8988T (cell line): ENCODE measurements at regions not wholly inside any gene's neighbourhood (a gene's known extent, or its start where the extent isn't known, plus 50 kb on each side); places are given as distances from the start of the nearest gene placed in this dataset.
"Not testable (repeated sequence)": the region's sequence is repeated elsewhere in the genome, so short reads cannot be mapped to it uniquely, and the experiment has no call there.

ENCODE experiments used
- DNase-seq: peaks from one replicate; pipeline ENCODE4 v3.0.0; 2011

DNA sequence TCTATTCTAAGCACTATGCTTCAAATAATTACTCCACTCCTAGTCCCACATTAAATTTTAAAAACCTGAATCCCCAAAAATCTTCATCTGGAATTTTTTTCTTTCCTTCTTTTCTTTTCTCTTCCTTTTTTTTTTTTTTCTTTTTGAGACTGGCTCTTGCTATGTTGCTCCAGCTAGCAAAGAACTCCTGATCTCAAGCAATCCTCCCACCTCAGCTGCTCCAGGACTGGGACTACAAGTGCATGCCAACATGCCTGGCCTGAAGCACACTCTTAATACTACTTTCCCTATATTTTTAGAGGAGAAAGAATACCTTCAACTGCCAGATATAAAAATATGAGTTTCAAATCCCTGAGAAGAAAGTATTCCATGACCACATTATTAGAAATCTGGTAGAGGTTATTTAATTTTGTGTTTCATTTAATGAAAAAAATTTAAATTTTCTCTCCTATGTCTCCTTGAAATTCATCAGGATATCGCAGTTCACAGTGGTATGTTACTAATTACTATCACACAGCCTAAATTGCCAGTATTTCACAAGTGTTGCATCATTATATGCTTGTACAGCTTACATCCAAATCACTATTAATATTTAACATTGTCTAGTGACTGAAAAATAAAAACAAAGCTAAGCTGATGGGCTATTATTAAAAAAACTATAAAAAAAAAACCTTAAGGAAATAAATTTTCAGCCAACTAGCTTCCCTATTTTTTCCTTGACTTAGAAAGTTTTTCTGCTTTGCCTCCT is 227.8 kb downstream of the NAF1 start:
- DNase-seq: no peak

DNA sequence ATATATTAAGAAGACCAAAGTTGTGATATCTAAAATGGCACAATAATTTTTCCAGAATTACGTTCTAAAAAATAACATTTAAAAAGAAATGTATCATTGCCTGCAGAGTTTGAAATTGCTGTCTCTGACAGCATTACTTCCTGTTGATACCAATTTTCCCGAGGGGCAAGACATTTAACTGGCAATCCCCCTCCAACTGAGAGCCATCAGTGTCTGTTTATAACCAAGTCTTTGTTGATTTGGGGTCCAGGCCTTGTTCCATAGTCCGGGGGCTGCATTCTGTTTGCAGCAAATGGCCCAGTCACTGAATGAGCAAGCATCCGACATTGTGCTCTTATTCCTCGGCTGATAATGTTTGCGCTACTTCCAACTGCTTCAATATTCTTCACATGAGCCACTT is 231.5 kb downstream of the NAF1 start:
- no peak for DNase-seq

DNA sequence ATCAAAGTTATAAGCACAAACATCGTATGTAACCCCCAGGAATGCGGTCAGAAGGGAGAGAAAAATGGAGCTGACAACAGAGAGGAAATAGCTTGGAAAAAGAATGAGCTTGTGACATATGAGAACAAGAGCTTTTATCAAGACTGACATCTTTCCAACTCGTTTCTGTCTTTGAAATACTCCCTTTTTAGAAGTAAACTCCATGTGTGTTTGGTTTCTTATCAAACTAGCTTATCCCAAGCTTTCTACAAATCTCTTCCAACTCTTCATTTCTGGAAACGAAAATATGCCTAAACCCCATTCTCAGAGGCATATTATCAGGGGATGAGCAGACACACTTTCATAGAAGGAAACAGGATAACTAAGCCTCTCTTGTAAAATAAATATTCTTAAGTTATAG is 235.4 kb downstream of the NAF1 start:
- no peak for DNase-seq

DNA sequence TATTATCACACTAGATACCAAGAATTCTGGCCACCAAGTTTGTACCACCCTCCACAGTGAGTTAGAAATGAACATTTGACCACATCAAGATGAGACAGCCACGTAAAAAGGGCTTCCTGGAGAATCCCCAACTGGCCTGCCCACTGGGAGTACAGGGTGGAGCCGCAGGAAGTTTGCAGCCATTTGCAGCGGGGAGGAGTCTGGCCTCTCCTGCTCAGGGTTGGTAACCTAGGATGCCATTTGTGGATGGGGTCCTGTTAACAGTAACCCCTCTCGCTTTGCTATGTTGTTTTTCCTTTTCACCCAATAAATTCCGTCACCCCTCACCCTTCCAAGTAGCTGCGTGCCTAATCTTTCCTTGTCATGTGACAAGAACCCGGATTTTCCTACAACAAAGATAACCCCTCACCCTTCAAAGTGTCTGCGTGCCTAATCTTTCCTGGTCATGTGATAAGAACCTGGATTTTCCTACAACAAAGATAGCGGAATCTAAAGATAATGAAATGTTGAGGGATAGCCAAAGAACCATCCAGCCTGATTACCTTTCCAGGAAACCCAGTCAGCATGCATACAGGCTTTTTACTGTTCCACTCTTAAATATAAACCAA is 245.4 kb downstream of the NAF1 start:
- DNase-seq: no peak

DNA sequence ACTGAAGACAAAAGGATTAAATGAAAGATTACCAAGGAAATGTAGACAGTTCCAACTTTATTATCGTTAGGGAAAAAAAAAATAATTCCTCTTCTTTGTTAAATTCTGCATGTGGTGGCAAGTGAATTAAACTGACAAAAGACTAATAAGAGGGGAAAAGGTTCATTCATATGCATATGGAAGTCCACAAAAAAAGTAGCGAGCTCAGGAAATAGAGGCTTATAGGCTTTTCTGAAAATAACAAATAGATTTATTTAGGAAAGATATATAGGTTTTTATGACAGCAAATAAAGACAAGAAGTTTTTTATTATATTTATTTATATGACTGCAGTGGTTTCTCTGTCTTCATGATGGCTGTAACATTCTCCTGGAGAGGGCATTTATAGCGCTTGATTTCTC is 246.0 kb downstream of the NAF1 start:
- no peak for DNase-seq

DNA sequence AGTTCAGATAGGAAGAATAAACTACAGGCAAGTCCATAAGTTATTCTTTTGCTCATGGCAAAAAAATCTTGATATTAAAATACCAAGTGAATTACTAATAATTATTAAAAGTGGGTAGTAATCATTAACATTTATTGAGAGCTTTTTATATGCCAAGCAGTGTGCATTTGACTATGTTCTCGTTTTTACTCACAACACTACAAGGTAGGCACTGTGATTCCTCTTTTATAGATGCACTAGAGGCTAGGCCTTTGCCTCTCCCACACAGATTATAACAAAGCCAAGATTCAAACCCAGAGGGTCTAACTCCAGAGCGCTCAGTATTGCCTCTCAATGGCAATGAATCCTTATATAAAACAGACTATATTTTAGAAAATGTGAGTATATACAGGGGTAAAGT is 254.2 kb downstream of the NAF1 start:
- DNase-seq: no peak

DNA sequence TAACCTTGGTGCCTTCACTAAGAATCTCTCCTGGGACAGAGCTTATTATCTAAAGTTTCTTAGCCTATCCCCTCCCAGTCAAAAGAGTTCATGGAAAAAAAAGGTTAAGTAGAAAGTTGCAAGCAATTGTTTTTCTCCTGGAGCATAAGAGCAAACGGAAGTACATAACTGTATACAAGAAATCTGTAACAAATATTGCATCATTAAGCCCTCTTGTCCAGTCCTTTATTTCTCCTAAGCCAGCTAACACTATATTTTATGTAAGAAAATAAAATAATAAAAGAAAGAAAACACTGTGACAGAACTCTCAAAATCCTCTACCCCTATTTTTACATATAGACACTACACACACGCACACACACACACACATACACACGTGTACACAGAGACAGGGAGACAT is 255.3 kb downstream of the NAF1 start:
- no peak for DNase-seq

DNA sequence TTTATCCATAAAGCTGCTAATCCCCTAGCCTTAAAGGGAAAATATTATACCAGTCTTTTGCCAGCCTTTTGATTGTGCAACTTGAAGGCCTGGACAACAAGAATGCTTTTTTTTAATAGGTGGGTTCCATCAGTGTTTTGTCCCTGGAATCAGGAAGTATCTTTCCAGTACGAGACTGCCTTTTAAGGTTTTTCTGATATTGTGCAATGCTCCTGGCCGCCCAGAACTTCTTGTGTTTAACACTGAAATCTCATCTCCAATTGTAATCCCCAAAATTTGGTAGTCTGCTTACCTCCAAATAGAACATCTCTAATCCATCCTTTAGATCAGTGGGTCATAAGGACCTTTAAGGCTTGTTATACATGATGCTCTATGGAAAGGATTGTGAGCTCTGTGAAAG is 256.7 kb downstream of the NAF1 start:
- no peak for DNase-seq

DNA sequence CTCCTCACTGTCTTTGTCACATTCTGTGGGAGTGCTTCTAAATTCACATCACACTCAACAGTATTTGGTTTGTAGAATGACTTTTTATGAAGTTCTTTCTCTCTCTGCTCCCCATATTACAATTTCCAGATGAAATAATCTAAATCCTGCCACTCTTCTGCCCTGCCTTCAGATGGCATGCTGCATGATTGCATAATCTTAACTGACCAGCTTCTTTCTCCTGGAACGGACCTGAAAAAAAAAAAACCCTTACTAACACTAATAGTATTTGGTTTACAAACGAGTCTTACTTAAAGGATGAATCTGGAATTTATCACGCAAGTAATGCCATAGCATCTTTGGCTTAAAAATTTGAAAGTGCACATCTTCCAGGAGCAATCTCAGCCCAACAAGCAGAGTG is 272.3 kb downstream of the NAF1 start:
- no peak for DNase-seq

DNA sequence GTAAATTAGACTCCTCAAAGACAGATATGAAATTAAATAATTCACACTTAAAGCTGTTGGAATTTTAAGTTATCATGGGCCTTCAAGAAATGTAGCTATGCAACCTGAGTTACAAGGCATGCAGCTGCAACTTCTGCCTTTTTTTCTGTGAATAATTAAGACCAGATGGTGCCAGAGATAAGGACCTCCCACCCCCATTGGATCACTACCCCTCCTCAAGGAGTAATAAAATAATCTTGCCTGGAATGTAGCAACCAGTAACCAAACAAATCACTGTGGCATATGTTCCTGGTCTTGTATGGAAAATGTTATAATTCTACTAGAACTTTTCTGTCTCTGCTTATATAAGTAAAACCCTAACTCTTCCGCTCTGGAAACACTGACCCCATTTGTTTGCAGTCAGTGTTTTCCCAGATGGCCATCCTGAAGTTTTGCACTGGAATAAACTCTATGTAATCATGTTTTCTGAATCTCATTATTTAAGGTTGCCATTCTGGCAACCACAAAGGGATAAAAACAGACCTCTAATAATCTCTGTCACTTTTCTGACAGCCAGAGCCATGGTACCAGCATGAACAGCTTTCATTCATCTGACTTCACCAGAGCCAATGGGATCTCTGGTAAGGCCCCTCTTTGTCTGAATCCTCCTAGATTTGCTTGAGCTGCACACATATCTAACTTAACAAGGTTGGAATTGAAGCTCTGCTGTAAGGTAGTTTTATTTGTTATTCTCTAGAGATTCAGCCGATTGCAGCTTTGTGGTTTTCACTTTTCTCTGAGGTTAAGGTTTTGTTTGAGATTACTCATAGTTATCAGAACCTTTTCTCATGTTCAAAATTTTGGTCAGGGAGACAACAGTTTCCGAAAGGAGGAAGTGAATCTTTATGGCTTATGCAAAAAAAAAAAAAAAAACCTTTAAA is 274.6 kb downstream of the NAF1 start:
- no peak for DNase-seq

DNA sequence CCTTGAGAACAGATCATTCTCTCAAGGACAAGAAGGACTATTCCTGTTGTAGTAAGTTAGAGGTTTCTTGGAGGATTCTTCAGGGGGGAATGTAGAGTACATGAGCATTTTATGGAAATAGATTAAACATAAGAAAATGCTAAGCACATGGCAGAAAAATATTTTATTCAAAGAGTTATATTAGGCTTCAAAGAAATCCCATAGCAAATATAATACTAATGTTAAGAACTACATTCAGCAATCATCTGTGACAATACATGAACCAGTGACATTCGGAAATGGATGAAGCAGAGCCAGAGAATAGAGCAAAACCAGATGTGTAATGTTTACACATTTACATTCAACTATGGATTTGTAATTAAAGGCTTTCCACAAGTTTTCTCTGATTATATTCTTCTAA is 288.6 kb downstream of the NAF1 start:
- DNase-seq: no peak

DNA sequence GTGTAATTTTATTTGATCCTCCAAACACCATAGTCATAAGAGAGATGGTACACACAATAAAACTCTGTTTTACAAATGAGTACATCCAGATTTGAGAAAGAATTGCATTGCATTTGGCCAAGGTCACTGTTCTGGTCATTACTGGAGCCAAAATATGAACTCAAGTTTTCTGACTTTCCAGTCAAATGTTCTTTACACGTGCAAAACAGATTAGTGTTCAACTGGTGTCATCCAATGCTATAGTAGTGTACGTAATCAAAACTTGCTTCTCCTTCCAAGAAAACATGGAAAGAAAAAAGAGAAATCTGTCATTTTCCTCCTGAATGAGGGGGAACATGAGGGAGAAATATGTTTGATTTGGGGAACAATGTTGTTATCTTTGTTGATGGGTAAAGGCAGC is 291.9 kb downstream of the NAF1 start:
- no peak for DNase-seq

DNA sequence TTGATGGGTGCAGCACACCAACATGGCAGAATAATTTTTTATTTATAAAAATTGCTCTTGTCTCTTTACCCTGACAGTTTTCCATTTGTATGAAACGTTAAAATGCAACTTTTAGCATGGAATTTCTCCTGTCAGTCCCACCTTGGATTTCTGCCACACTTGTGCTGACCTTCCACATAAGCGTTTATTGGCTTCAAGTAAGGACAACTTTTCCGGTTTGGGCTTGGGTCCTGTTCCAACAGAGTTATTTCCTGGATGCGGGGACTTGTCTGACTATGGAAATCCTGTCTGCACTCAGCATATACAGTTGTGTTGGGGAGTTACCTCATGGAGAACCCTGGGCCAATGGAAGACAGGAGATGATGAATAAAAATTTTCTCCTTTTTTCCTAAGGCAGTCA is 294.7 kb downstream of the NAF1 start:
- DNase-seq: no peak

DNA sequence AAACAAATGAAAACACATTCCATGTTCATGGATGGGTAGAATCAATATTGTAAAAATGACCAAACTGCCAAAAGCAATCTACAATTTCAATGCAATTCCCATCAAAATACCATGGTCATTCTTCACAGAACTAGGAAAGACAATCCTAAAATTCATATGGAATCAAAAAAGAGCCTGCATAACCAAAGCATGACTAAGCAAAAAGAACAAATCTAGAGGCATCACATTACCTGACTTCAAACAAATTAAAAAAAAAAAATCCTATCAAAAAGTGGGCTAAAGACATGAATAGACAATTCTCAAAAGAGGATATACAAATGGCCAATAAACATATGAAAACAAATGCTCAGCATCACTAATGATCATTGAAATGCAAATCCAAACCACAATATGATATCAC is 297.5 kb downstream of the NAF1 start:
- DNase-seq: no peak

DNA sequence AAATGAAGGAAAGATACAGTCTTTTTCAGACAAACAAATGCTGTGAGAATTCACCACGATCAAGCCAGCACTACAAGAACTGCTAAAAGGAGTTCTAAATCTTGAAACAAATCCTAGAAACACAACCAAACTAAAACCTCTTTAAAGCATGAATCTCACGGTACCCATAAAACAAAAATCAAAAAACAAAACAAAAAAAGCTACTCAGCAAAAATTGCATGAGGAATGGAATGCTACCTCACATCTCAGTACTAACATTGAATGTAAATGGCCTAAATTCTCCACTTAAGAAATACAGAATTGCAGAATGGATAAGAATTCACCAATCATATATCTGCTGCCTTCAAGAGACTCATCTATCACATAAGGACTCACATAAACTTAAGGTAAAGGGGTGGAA is 300.1 kb downstream of the NAF1 start:
- DNase-seq: no peak

DNA sequence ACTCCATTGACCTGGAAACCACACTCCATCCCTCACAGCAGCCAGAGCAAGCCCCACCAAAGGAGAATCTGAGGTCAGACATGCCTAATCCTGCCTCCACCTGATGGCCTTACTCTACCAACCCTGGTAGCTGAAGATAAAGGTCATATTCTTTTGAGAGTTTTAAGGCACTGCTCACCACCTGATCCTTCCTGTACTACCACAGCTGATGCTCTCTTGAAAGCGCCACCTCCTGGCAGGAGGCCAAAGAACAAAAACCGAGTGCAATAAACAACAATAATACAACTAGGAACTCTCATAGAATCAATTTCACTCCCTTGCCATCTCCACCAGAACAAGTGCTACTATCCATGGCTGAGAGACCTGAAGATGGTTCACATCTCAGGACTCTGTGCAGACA is 301.6 kb downstream of the NAF1 start:
- DNase-seq: no peak

DNA sequence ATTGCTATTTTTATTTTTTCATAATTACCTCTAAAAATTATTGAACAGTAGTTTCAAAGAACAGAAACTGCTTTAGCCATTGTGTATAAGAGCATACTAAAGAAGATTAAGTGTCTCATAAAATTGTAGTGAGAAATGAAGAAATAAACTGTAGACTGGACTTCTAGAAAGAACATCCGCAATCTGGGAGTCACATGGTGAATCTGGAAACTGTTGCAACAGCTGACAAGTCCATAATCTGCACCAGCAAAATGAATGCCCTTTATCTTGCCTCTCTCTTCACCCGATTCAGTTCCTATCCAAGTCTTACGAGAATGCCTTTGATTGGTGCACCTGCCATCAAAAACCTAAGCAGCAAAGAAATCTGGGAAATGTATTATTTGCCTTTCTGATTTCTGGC is 312.9 kb downstream of the NAF1 start:
- no peak for DNase-seq

DNA sequence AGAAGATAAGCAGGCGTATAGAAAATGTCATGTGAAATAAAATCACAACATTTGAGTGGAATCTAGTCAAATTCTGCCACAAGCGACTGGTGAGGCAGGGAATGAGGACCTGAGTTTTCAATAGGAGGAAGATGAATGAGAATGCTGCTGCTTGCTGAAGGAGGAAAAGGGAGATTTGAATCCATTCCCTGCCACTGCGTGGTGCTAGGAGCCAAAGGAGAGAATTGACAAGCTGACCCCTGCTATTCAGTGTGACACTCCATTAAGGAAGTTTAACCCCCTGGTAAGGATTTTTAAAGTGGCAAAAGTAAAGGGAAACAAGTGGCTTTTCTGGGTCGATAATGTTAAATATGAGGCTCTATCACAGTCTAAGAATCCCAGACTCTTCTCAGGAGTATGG is 314.0 kb downstream of the NAF1 start:
- DNase-seq: no peak

DNA sequence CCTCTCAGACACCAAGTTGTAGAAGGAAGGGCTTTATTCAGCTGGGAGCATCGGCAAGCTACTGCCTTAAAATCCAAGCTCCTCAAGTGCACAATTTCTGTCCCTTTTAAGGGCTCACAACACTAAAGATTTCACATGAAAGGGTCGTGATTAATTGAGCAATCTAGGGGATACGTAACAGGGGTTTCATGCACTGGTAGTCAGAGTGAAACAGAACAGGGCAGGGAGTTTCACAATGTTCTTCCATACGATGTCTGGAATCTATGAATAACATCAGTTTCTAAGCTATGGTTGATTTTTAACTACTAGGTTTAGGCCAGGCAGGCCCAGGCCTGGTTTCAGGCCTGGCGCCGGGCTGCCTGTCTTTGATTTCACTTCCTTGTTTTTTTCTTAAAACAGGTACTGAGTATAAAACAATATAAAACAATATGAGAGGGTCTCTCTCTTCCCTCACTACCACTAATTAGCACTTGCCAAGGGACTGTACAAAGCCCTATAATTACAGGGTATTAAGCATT is 315.4 kb downstream of the NAF1 start:
- DNase-seq: not testable (repeated sequence)

DNA sequence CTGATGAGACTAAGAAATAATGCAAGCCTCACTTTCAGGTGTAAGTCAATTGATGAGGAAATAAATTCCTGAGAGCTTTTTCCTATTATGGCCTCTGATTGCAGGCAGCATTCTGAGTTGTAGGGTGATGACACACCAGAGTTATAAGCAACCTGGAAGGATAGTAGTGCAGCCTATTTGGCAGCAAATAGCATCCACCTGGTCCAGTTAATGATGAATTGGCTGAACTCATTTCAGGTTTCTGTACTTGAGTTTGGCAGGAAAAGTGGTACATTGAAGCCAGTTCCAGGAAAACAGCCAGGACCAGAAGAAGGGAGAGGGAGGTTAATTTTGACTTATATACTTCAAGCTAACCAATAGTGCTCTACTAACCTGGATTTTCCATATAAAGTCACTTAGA is 316.8 kb downstream of the NAF1 start:
- DNase-seq: no peak

DNA sequence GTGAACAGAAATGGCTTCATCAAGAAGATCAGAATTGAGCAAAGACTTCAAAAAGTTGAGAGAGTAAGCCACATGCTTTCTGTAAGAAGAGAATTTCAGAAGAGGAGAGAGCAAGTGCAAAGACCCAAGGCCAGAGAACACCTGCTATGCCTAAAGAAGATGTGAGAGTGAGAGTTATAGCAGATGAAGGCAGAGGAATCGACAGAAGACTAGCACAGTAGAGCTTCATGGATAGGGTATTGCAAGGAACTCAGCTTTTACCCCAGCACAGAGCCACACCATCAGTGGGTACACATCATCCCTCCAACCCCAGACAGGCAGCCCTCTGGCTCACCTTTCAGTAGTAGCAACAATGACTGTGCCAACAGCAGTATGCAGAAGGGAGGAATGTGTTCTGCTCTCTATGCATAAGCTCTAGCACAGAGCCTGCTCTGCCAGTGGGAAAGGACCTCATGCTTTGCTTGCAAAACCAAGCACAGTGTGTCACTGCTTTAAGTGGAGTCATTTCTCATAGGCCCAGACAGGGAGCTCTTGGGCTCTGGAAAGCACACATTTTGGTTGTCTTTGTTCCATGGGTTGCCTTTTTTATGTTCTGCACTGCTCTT is 318.6 kb downstream of the NAF1 start:
- DNase-seq: no peak

DNA sequence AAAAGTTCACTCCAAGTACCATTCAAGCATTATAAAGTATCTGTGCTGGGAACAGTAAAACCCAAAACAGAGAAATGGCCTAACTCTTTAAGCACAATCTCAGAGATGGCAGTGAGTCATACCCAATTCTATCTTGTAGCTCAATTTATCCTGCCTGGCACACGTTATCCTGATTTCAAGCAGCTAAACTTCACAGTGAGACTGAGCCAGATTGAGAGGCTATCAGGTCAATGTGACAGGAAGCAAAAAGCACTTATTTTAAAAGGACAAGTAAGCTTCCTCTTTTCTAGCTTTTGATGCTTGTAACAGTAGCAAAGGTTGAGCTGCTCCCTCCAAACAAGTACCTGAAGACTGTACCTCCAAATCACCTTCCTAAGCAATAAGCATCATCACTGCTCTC is 324.9 kb downstream of the NAF1 start:
- DNase-seq: no peak

DNA sequence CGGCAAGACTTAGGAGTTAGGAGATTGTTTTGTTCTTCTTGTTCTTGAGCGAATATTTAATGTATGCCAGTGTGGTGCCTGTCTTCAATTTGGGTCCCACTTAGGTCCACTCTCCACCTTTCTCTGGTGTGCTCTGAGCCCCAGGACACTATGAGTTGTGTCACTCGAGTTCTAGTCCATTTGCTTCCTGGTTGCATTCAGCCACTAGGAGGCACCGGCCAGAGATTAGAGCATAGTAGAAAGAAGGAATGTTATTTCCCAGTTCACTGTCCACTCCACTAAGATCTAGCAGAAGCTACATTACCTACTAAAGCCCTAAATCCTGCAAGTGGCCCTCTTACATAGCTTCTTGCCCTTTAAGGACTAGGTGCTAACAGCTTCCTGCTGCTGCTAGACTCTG is 326.9 kb downstream of the NAF1 start:
- DNase-seq: no peak
